Tibial artery (tissue), 4 donors: ENCODE measurements at regions not wholly inside any gene's neighbourhood (a gene's known extent, or its start where the extent isn't known, plus 50 kb on each side); places are given as distances from the start of the nearest gene placed in this dataset.

Experiments
- DNase-seq, 2 donors: peaks; one replicate each; pipeline ENCODE4 v3.0.0-alpha.2; 2019
- H3K27ac ChIP-seq, 2 donors: fragments of 200-600 bp; sonication (generic) in 1 of 2; 1 replicate in 1 of 2; 2 replicates in 1 of 2; pipeline ENCODE4 v1.5.1; 2018 to 2019; ENCODE audit warnings: mild to moderate bottlenecking in 1 of 2
- H3K27me3 ChIP-seq, 2 donors: fragments of 200-600 bp; sonication (generic) in 1 of 2; one replicate each; pipeline versions ENCODE4 v1.5.1 to v1.6.0; 2016 to 2019
- H3K36me3 ChIP-seq, 3 donors: fragments of 200-600 bp; sonication (generic) in 2 of 3; one replicate each; pipeline ENCODE4 v1.5.1; 2016 to 2019; ENCODE audit warnings: mild to moderate bottlenecking in 2 of 3
- H3K4me1 ChIP-seq, 4 donors: fragments of 200-600 bp; sonication (generic) in 2 of 4; 1 replicate in 3 of 4; 2 replicates in 1 of 4; pipeline ENCODE4 v1.5.1; 2016 to 2019
- H3K4me3 ChIP-seq, 2 donors: fragments of 200-600 bp; sonication (generic) in 1 of 2; 1 replicate in 1 of 2; 2 replicates in 1 of 2; pipeline ENCODE4 v1.5.1; 2018 to 2019; ENCODE audit warnings: mild to moderate bottlenecking in 2 of 2
- H3K9me3 ChIP-seq, 3 donors: fragments of 200-600 bp; sonication (generic) in 1 of 3; one replicate each; pipeline ENCODE4 v1.5.1; 2016 to 2019
- intact Hi-C: fragments of 100-400 bp; cut with DNase I; formaldehyde crosslinking; loops from one replicate; pipeline ENCODE4 v1.15.0; 2023; ENCODE audit warnings: low total_unique reads
- TF ChIP-seq, protein P1 (sequence below), 2 experiments: fragments of 200-600 bp in 1 of 2; fragments of 450-650 bp in 1 of 2; IDR thresholded peaks; one replicate each; pipeline ENCODE4 v1.5.1; 2017 to 2019; ENCODE audit warnings: antibody characterized with exemption in 2 of 2, mild to moderate bottlenecking in 1 of 2, moderate library complexity in 1 of 2

- DNase-seq: no peak
- Histone ChIP-seq H3K36me3 (no peaks in the 10 kb centered on the region), H3K4me1 (no peaks in the 10 kb centered on the region), H3K9me3 (no peaks in the 10 kb centered on the region), H3K27ac (no peak overlapping the region), H3K27me3 (no peaks in the 10 kb centered on the region), H3K4me3 (no peak overlapping the region)
- intact Hi-C loops: no loop called here
- TF ChIP-seq, protein P1, sequence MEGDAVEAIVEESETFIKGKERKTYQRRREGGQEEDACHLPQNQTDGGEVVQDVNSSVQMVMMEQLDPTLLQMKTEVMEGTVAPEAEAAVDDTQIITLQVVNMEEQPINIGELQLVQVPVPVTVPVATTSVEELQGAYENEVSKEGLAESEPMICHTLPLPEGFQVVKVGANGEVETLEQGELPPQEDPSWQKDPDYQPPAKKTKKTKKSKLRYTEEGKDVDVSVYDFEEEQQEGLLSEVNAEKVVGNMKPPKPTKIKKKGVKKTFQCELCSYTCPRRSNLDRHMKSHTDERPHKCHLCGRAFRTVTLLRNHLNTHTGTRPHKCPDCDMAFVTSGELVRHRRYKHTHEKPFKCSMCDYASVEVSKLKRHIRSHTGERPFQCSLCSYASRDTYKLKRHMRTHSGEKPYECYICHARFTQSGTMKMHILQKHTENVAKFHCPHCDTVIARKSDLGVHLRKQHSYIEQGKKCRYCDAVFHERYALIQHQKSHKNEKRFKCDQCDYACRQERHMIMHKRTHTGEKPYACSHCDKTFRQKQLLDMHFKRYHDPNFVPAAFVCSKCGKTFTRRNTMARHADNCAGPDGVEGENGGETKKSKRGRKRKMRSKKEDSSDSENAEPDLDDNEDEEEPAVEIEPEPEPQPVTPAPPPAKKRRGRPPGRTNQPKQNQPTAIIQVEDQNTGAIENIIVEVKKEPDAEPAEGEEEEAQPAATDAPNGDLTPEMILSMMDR (IDR thresholded peaks at IDR 0.05): no peak
Measured at GRCh38 chr13:75071796-75072195, 410.2 kb downstream of the TBC1D4 start.

DNA sequence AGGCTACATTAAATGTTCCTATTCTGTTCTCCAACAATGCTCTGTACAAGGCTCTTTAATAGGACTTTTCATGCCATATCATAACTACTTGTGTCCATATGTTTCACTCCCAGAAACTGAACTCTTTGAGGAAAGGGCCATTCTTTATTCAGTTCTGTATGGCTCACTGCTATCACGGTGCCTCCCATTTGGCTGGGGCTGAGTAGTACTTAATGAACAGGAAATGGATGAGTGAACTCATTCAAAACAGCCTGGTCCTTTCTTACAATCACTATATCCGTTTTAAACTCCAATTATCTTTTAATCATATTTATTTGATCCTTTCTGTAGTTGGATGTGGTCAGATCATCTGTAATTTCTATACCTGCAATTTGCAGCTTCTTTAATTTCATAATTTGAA is 410.6 kb downstream of the TBC1D4 start:
- DNase-seq: no peak
- TF ChIP-seq, protein P1 (IDR thresholded peaks at IDR 0.05): no peak
- Histone ChIP-seq H3K4me3 (no peak overlapping the region), H3K9me3 (no peaks in the 10 kb centered on the region), H3K4me1 (no peaks in the 10 kb centered on the region), H3K27ac (no peak overlapping the region), H3K36me3 (no peaks in the 10 kb centered on the region), H3K27me3 (no peaks in the 10 kb centered on the region)
- intact Hi-C loops: no loop called here

DNA sequence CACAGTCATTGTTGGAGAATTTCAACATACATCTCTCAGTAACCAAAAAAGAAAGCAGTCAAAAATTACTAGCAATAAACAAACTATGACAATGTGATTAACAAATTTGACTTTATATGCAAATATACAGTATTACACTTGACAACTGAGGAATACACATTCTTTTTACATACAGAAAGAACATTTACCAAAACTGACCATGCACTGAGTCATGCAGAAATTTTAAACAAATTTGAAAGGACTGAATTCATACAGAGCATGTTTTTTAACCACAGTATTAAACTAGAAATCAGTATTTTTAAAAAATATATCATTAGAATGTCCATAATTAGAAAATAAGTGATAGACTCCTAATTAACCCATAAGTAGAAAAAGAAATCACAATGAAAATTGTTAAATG is 420.1 kb downstream of the TBC1D4 start:
- Histone ChIP-seq H3K27ac (no peak overlapping the region), H3K36me3 (no peaks in the 10 kb centered on the region), H3K4me3 (no peak overlapping the region), H3K4me1 (no peaks in the 10 kb centered on the region), H3K27me3 (no peaks in the 10 kb centered on the region), H3K9me3 (no peaks in the 10 kb centered on the region)
- TF ChIP-seq, protein P1 (IDR thresholded peaks at IDR 0.05): no peak
- intact Hi-C loops: no loop called here
- no peak for DNase-seq

DNA sequence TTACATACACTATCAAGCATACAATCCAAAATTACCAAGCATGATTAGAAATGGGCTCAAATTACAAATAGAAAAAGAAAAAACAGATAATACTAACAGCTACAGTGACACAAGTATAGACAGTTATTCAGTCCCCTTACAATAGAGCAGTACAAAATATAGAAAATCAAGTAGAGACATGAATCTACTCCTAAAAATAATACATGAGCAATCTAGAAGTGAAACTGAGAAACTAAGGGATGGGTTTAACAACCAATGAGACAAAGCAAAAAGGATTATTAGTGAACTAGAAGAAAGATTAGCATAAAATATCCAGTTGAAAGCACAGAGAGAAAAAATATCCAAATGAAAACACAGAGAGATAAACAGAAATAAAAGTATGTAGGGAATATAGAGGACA is 426.7 kb downstream of the TBC1D4 start:
- intact Hi-C loops: no loop called here
- H3K27ac ChIP-seq: no peak overlapping the region
- H3K4me3 ChIP-seq: no peak overlapping the region
- no peaks in the 10 kb centered on the region for H3K27me3 ChIP-seq
- DNase-seq: no peak
- H3K4me1 ChIP-seq: no peaks in the 10 kb centered on the region
- H3K9me3 ChIP-seq: no peaks in the 10 kb centered on the region
- TF ChIP-seq, protein P1 (IDR thresholded peaks at IDR 0.05): no peak
- no peaks in the 10 kb centered on the region for H3K36me3 ChIP-seq

DNA sequence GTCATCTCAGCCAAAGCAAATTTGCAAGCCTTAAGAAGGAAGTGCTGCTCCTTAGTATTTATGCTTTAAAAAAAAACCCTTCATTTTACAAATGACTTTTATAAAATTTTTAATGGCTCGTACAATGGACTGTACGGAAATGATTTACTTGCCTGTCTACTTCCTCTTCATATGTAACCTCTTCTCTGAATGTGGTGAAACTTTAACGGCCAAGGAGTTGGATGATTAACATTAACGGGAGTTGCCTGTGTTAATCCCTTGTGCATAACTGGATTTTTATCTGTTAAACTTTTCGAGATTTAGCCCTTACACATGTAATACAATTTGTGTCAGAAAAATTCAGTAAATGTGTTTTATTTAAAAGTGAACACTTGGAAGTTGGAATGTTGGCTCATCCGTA is 429.4 kb downstream of the TBC1D4 start:
- H3K4me3 ChIP-seq: no peak overlapping the region
- intact Hi-C loops: no loop called here
- no peaks in the 10 kb centered on the region for H3K36me3 ChIP-seq
- TF ChIP-seq, protein P1 (IDR thresholded peaks at IDR 0.05): no peak
- no peak for DNase-seq
- no peaks in the 10 kb centered on the region for H3K4me1 ChIP-seq
- H3K9me3 ChIP-seq: no peaks in the 10 kb centered on the region
- H3K27ac ChIP-seq: no peak overlapping the region
- H3K27me3 ChIP-seq: no peaks in the 10 kb centered on the region

DNA sequence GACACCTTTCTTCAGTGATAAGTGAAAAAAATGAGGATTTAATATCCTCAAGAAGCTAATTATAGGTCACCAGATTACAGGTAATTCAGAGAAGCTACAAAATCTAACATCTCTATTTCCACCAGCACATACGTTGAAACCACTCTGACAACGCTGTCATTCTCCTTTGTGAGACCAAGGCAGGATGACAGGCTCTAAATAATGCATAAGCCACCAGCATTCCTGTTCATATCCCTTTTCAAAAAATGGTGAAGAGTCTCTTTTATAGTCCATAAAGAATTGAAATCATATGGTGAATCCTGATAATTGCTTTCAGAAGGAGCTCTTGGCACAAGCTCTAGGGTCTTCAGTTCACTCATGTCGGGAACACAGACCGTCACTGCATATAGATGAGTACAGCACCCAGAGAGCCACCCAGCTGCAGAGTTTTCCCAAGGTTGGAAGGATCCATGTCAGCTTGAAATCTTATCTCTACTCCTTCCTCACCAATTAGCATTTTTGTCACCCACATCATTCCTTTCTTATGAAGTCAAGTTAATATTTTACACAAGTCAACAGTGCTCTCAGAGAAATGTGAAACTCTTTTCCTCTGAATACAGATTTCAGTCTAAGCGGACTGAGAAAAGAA is 431.4 kb downstream of the TBC1D4 start:
- TF ChIP-seq, protein P1 (IDR thresholded peaks at IDR 0.05): no peak

More for the DNA sequence above, 431.4 kb downstream of the TBC1D4 start:
- no peak overlapping the region for H3K4me3 ChIP-seq
- no peak for DNase-seq
- intact Hi-C loops: no loop called here
- H3K27me3 ChIP-seq: no peaks in the 10 kb centered on the region
- no peaks in the 10 kb centered on the region for H3K4me1 ChIP-seq
- no peaks in the 10 kb centered on the region for H3K36me3 ChIP-seq
- H3K9me3 ChIP-seq: no peaks in the 10 kb centered on the region
- no peak overlapping the region for H3K27ac ChIP-seq
